ENCODE measurements at regions not wholly inside any gene's neighbourhood (a gene's known extent, or its start where the extent isn't known, plus 50 kb on each side); places are given as distances from the start of the nearest gene placed in this dataset.
A peak's percentile ranks its signal among the peaks of the same experiment; 100 is the strongest.

DNA sequence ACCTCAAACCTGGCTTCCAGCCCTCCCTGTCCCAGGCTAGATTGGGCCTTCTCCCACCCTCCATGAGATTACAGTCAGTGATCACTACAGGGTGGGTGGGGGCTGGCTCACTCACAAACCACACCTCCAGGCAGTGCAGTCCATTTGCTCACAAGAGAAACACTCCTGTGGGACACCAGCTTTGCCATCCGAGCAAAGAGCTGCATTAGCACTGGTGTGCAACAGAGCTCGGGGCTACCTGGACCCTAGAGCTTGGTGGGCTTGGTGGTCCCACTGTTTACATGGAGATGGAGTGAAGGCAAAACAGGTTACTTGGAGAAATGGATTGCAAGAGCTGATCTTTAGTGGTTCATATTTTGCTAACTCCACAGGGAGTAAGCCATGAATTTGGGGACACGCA is 451.7 kb upstream of the ZMIZ1 start:
- Histone ChIP-seq H3K27ac (no peak overlapping the region), H3K36me3 (no peaks in the 10 kb centered on the region), H3K4me1 (no peaks in the 10 kb centered on the region), H3K4me3 (no peak overlapping the region), H3K27me3 (no peaks in the 10 kb centered on the region), H3K9me3 (no peaks in the 10 kb centered on the region)
- intact Hi-C loops (cut with DNase I), result no loop called here
- ATAC-seq (peak in 1 of 4 donors; percentile 9), DNase-seq (no peak)
- WGBS (ENCODE audit: insufficient coverage, low coverage, low lambda C conversion rate, missing lambda C conversion rate), result 25% methylated on average over 1 of the region's 3 CpGs
- no peak for TF ChIP-seq POLR2A (IDR thresholded peaks at IDR 0.05)
- TF ChIP-seq, protein P1, sequence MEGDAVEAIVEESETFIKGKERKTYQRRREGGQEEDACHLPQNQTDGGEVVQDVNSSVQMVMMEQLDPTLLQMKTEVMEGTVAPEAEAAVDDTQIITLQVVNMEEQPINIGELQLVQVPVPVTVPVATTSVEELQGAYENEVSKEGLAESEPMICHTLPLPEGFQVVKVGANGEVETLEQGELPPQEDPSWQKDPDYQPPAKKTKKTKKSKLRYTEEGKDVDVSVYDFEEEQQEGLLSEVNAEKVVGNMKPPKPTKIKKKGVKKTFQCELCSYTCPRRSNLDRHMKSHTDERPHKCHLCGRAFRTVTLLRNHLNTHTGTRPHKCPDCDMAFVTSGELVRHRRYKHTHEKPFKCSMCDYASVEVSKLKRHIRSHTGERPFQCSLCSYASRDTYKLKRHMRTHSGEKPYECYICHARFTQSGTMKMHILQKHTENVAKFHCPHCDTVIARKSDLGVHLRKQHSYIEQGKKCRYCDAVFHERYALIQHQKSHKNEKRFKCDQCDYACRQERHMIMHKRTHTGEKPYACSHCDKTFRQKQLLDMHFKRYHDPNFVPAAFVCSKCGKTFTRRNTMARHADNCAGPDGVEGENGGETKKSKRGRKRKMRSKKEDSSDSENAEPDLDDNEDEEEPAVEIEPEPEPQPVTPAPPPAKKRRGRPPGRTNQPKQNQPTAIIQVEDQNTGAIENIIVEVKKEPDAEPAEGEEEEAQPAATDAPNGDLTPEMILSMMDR (IDR thresholded peaks at IDR 0.05), result no peak

DNA sequence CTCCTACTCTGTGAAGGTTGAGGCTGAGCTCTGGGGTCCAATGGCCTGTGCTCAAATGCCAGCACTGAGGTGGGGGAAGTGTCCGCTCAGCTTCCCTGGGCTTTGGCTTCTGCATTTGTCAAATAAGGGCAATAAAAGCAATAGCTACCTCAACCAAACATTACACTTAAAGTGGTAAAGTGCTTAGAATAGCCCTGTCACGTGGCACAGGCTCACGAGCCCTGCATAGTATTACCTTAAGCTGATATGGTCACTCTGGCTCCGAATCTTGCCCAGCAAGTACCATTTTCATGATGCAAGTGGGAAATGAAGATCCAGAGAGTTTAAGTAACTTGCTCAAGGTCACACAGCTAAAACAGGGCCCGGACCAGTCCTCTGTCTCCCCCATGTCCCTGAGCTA is 451.1 kb upstream of the ZMIZ1 start:
- H3K27ac ChIP-seq, result no peak overlapping the region
- DNase-seq, result no peak
- WGBS (ENCODE audit: insufficient coverage, low coverage, low lambda C conversion rate, missing lambda C conversion rate), result 80% methylated on average over 1 of the region's 5 CpGs
- no peak overlapping the region for H3K4me3 ChIP-seq
- intact Hi-C loops (cut with DNase I), result no loop called here
- H3K4me1 ChIP-seq, result no peaks in the 10 kb centered on the region
- no peaks in the 10 kb centered on the region for H3K36me3 ChIP-seq
- H3K27me3 ChIP-seq, result no peaks in the 10 kb centered on the region
- TF ChIP-seq, protein P1 (IDR thresholded peaks at IDR 0.05), result no peak
- no peak for TF ChIP-seq POLR2A (IDR thresholded peaks at IDR 0.05)
- H3K9me3 ChIP-seq, result no peaks in the 10 kb centered on the region
- ATAC-seq, result no peak

DNA sequence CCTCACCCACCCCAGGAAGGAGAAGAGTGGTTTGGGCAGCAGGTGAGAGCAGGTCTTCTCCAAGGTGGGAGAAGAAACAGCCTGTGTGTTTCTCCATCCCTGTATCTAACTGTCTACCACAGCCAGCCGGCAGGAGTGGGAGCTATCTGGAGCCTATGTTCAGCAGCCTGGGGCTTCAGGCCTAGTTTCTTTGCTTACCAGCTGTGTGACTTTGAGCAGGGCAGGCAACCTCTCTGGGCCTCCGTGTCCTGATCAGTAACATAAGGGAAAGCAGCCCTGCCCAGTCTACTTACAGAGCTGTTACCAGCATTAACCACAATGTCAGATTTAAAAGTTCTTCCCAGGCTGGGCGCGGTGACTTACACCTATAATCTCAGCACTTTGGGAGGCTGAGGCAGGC is 450.7 kb upstream of the ZMIZ1 start:
- ATAC-seq (no peak), DNase-seq (no peak)
- no peak overlapping the region for H3K27ac ChIP-seq
- H3K4me3 ChIP-seq, result no peak overlapping the region
- H3K36me3 ChIP-seq, result no peaks in the 10 kb centered on the region
- intact Hi-C loops (cut with DNase I), result no loop called here
- no peaks in the 10 kb centered on the region for H3K27me3 ChIP-seq
- H3K9me3 ChIP-seq, result no peaks in the 10 kb centered on the region
- no peak for TF ChIP-seq POLR2A (IDR thresholded peaks at IDR 0.05)
- WGBS (ENCODE audit: insufficient coverage, low coverage, low lambda C conversion rate, missing lambda C conversion rate), result no CpG with 5 or more reads among the region's 4 CpGs
- no peaks in the 10 kb centered on the region for H3K4me1 ChIP-seq

DNA sequence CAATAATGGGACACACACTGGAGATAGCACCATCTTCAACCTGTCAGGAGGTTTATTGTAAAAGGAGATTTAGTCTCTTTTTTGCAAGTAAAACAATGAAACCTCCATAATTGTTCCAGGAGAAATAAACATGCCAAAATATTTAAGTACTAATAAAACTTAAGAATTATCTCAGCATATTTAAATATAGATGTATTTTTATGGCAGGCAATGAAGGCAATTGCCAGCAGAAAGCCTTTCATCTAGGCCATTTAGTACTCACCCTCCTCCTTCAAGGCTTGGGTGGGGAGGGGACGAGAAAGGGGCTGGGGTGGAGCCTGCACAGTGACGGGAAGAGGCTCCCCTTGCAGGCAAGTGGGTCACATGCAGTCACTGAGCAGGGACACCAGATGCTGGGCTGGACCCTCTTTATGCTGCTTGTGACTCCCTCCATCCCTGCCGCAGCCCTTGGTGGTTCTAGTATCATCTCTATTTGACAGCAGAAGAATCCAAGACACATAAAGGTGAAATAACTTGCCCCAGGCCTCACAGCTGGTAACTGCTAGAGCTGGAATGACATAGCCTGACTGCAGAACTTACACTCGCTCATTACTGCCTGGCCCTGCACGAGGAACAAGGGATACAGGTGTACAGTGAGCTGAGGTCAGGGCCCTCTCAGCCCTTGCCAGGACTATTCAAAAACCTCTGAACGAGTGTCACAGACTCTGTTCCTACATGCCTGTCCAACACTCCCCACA is 449.5 kb upstream of the ZMIZ1 start:
- Histone ChIP-seq H3K27me3 (no peaks in the 10 kb centered on the region), H3K4me3 (no peak overlapping the region), H3K4me1 (no peaks in the 10 kb centered on the region), H3K9me3 (no peaks in the 10 kb centered on the region), H3K27ac (no peak overlapping the region), H3K36me3 (no peaks in the 10 kb centered on the region)
- ATAC-seq (no peak), DNase-seq (no peak)
- WGBS (ENCODE audit: insufficient coverage, low coverage, low lambda C conversion rate, missing lambda C conversion rate), result 75% methylated on average over 4 of the region's 6 CpGs
- TF ChIP-seq POLR2A (IDR thresholded peaks at IDR 0.05), result no peak
- intact Hi-C loops (cut with DNase I), result no loop called here

DNA sequence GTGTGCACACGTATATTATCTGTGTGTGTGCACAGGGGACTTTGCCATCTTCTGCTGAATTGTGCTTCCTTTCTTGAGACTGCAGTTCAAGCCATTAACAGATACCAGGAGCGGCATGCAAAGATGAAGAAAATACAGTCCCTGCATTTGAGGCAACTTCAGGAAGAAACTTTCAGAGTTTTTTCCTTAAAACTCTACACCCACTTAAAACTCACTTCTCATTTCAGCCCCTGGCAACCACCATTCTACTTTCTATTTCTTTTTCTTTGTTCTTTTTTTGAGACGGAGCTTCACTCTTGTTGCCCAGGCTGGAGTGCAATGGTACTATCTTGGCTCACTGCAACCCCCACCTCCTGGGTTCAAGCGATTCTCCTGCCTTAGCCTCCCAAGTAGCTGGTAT is 448.9 kb upstream of the ZMIZ1 start:
- Histone ChIP-seq H3K4me1 (no peaks in the 10 kb centered on the region), H3K9me3 (no peaks in the 10 kb centered on the region), H3K27me3 (no peaks in the 10 kb centered on the region), H3K27ac (no peak overlapping the region), H3K4me3 (no peak overlapping the region), H3K36me3 (no peaks in the 10 kb centered on the region)
- ATAC-seq (no peak), DNase-seq (no peak)
- intact Hi-C loops (cut with DNase I), result no loop called here
- 76% methylated on average over 3 of the region's 4 CpGs for WGBS (ENCODE audit: insufficient coverage, low coverage, low lambda C conversion rate, missing lambda C conversion rate)
- TF ChIP-seq, protein P1 (IDR thresholded peaks at IDR 0.05), result no peak
- no peak for TF ChIP-seq POLR2A (IDR thresholded peaks at IDR 0.05)

Measured in right lobe of liver (tissue), 6 donors.